NCI-H2107 (cell line): ENCODE measurements at regions not wholly inside any gene's neighbourhood (a gene's known extent, or its start where the extent isn't known, plus 50 kb on each side); places are given as distances from the start of the nearest gene placed in this dataset.

Experiments
- DNase-seq: peaks from one replicate; lab custom pipeline; 2025; lab: John Stamatoyannopoulos, UW

DNA sequence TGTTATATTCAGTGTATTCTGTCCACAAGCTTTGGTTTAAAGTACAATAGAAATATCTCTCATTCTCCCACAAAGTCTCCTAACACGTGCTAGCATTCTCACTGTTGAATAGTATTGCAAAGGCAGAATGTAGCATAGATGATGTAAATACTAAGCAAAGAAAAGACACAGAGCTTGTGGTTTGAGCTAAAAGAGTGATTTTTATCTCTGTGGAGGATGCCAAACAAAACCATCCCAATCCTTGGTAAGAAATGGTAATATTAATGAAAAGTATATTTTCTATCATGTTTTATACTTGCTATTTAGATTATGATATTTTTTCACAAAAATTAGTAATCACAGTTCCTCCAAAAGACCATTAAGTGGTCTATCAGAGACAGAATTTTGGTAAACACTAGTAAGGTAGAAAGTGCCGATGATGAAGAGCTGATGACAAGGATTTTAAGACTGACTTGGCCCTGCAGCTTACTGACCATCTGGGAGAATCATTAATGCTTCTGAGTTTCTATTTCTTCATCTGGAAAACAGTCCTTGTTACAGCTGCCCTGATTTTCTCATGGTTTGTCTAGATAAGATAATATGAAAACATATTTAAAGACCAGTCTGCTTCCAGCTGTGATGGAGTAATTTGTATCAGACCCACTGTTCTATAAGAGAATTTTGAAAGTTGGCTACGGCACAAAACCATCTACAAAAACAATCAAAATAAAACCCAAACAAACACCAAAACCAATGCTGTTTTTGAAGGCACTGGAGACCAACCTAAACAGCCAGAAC is 510.2 kb downstream of the SPATA31D1 start:
- no peak for DNase-seq

- no peak for DNase-seq
Measured at GRCh38 chr9:82499337-82499736, 510.8 kb downstream of the SPATA31D1 start.

- no peak for DNase-seq
Measured at GRCh38 chr9:82504620-82505019, 516.0 kb downstream of the SPATA31D1 start.

- no peak for DNase-seq
Measured at GRCh38 chr9:82511626-82512025, 523.1 kb downstream of the SPATA31D1 start.

DNA sequence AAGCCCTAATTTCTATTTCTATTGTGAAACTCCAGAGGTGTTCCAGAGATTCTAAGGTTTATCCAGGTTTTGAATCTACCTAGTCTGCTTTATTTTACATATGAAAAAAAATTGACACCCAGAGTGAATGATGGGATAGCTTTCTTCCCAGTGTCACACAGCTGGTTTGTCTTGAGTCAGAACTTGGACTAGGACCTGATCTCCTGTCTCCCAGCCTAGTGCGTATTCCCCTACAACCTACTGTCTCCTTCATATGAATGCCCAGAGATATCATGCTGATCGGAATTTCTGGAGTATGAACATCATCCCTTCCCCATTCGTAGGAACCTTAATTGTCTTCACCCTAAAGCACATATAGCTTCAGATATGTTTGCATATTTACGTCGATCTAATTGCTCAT is 524.2 kb downstream of the SPATA31D1 start:
- DNase-seq = no peak

- no peak for DNase-seq
Measured at GRCh38 chr9:82513242-82513751, 524.7 kb downstream of the SPATA31D1 start.

DNA sequence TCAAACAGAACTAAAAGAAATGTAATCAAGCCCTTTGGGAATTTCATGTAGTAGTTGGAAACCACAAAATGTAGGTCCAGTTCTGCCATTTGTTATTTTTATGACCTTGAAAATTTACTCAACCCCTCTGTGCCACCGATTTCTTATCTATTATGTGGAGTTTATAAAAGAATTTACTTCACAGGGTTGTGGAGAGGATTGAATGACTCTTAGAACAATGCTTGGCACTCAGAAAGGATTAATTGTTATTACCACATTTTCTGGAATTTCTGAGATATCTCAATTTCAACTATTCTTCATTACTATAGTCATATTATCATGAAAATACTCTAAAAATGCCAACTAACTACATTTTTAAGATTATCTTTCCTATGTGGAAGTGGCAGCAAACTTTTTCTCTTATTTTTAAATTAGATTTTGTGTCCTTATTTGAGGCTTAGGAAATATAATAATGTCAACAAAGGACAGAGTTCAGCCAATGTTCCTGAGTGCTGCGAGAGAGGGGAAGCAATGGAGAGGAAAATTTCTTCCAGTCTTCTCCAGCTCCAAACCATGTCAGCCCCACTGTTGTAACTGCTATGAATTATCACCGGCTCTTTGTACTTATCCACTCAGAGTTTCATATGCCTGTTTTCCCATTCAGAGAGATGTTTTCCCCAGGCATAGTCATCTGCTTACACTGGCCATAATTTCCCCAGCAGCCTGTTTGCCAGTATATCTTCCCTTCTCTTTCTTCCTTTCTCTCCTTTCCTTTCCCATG is 525.6 kb downstream of the SPATA31D1 start:
- no peak for DNase-seq

DNA sequence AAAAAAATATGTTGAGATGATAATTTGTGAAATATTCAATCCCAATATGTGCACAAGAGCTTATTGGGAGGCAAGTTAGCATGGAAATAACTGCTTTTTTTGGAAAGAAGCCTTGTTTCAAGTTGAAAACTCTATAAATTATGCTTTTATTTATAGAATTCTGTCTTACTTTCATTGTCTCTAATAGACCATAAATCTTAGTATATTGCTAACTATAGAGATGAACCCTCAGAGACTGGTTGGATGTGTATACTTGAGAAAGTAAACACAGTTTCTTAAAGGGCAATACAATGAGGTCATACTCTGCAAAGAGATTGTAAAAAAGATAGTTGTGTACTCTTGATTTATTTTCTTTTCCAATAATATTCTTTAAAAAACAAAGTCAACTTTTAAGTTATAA is 530.3 kb downstream of the SPATA31D1 start:
- DNase-seq = no peak

DNA sequence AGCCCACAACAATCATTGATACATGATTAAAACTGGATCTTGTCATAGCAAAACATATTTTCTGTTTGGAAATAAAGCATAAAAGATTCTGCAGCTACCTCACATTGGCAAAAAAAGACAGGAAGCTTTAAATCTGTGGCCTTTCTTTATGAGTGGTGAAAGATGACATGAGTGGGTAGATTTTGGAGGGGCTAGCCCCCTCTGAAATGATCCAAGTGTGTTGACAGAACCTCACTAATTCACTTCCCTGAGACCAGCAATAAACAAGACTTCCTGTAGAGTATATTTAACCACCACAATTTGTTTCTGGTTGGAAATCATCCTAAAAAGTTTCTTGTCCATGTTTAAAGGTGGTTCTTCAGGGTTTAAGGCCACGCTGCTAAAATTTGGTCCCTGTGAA is 530.8 kb downstream of the SPATA31D1 start:
- DNase-seq = no peak

DNA sequence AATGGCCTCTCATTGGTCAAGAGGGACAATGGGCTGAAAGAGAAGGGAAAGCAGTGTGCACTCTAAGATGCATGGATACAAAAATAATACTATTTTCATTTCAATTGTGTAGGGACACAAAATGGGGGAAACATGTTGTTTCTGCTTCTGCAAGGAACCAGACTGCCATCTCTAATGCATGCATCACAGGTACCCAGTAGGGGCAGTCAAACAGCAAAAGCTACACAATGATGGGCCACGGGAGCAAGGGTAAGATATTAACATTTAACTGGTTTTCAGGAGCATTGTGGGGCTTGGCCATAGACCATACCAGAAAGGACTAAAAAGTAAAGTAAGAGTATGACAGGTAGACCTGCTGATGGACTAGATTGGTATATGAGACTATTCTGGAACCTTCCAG is 535.8 kb downstream of the SPATA31D1 start:
- no peak for DNase-seq

GRCh38 chr9:82526577-82526976 is 536.4 kb downstream of the RASEF start:
- no peak for DNase-seq

DNA sequence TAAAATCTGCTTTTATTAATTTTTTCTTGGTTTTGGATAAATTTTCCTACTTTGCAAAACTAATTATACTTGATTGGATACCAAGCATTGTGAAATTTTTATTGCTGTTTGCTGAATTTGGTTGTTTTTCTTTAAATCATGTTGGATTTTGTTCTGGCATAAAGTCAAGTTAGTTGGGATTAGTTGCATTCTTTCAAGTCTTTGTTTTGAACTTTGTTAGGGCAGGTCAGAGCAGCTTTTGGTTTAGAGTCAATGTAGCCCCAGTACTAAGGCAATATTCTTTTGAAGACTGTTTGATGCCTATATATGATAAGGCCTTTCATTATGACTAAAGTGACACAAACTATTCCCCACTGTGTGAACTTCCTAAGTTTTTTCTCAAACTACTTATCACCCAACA is 531.1 kb downstream of the RASEF start:
- no peak for DNase-seq

- no peak for DNase-seq
Measured at GRCh38 chr9:82532504-82533180, 530.3 kb downstream of the RASEF start.

- DNase-seq = no peak
Measured at GRCh38 chr9:82535432-82535998, 527.4 kb downstream of the RASEF start.

DNA sequence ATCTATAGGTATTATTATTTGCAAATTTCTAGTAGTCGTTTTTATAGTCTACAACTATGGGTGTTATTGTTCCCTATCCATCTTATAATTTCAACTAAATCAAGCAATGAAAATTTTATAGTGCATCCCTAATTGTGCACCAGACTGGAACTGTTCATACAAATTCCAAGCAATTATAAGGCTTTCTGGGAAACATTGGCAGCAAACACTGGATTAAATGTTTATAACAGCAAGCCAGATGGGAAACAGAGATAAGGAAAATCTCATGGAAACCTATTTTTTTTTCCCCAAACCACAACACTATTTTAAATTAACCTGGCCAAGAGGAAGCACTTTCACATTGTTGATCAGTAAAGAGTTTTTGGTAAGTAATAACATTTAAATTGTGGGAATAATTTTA is 524.3 kb downstream of the RASEF start:
- DNase-seq = no peak

GRCh38 chr9:82539146-82539545 is 523.8 kb downstream of the RASEF start:
- DNase-seq = no peak

DNA sequence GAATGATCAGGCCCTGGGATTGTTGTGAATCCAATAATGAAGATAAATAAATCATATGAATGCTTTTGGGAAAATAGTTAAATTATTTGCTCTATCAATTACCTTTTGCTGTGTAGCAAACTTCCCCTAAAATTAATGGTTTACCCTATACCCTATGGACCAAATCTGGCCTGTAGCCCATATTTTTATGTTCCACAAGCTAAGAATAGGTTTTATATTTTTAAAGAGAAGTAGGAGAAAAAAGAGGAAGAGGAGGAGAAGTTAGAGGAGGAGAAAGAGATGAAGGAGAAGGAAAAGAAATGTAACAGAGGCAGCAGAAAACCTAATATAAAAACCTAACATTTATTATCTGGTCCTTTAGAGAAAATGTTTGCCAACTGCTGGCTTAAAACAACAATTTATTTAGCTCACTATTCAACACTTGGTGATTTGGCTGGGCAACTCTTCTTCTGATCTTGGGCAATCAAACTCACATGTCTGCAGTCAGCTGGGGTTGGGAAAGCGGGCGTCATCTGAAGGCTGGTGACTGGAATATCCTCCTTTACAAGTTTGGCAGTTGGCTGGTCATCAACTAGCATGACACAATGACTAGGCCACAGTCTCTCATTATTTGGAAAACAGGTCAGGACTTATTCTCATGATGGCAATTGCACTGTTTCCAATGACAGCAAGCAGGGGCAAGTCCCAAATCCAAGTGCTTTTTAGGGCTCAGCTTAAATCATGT is 522.9 kb downstream of the RASEF start:
- no peak for DNase-seq

- no peak for DNase-seq
Measured at GRCh38 chr9:82543726-82544125, 519.2 kb downstream of the RASEF start.

- DNase-seq = no peak
Measured at GRCh38 chr9:82546136-82546535, 516.8 kb downstream of the RASEF start.

DNA sequence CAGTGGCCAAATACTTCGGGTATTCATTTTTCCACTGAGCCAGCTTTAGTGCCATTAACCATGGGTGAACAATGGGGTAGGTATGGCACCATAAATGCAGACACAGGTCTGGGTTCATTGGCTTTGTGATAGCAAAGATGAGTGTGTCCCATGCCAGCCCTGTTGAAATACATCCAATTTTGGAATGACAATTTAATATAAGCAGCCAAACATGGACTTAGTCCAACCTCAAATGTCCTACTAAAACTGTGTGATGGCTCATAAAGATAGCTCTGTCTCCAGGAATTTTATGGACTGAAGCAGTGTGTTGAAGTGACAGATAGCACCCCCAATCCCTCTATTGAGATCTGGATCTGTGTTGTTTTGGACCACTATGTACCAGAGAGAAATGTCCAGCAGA is 514.9 kb downstream of the RASEF start:
- DNase-seq = no peak

- DNase-seq = no peak
Measured at GRCh38 chr9:82549174-82549821, 513.6 kb downstream of the RASEF start.
